ENCODE measurements at regions not wholly inside any gene's neighbourhood (a gene's known extent, or its start where the extent isn't known, plus 50 kb on each side); places are given as distances from the start of the nearest gene placed in this dataset.

DNA sequence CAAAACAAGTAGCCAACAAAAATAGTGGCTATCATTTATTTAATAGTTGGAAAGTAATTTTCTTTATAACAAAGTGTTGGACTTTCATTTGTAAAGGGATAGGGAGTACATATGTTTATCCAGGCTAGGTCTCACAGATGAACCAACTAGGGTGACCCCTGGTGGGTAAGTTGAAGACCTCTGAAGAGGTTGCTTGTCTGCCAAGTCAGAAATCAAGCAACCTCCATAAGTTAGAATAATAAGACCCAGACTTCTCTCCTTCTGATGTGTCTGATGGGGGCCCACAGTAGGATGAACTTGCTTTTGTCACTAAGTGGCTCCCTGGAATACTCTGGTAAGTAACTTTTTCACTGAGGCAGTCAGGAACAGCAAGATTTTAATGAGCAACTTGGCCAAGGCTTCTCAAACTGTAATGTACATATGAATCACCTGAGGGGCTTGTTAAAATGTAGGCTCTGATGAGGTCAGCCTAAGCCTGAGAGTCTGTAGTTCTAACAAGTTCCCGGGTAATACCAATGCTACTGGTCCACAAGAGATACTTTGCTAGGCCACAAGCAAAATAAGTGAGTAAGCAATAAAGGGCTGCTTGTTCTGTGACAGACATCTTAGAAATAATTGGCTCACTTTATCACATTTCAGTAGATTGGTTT lies 319.6 kb downstream of the PIK3C3 start:
- no peak overlapping the region for H2BK5ac ChIP-seq (ENCODE audit: low read depth, low read length, poor library complexity, severe bottlenecking)
- H2AK5ac ChIP-seq (ENCODE audit: low read length, severe bottlenecking): no peak overlapping the region
- H2AFZ ChIP-seq (ENCODE audit: low read depth, low read length): no peak overlapping the region
- no peak overlapping the region for H3K4ac ChIP-seq (ENCODE audit: low read depth in 1 of 2, low read length in 2 of 2)
- H3K23ac ChIP-seq (ENCODE audit: low read length in 2 of 2): no peak overlapping the region
- no peak overlapping the region for H2BK15ac ChIP-seq (ENCODE audit: low read depth, poor library complexity, severe bottlenecking)
- H3K4me2 ChIP-seq (ENCODE audit: low read length, poor library complexity, severe bottlenecking): no peak overlapping the region
- H4K8ac ChIP-seq (ENCODE audit: low read length): no peak overlapping the region
- H3K9me3 ChIP-seq (ENCODE audit: control insufficient read depth, low read length): no peaks in the 10 kb centered on the region
- H3K4me1 ChIP-seq (ENCODE audit: control insufficient read depth, insufficient read depth, low read depth, low read length): no peaks in the 10 kb centered on the region
- no peak overlapping the region for H3K18ac ChIP-seq (ENCODE audit: low read depth in 1 of 2, low read length in 2 of 2)
- peak; percentile 45 for DNase-seq
- WGBS: 71% methylated on average over 1 of the region's 1 CpG
- H3K27me3 ChIP-seq (ENCODE audit: control insufficient read depth in 1 of 2, insufficient read depth in 1 of 2, low read length in 2 of 2): no peaks in the 10 kb centered on the region
- H3K9ac ChIP-seq (ENCODE audit: low read length): no peak overlapping the region
- no peak overlapping the region for H2BK120ac ChIP-seq (ENCODE audit: low read depth, low read length)
- H3K14ac ChIP-seq (ENCODE audit: low read length in 2 of 2): no peak overlapping the region
- H3K27ac ChIP-seq (ENCODE audit: low read length, poor library complexity, severe bottlenecking): no peak overlapping the region
- no peaks in the 10 kb centered on the region for H3K79me1 ChIP-seq (replicated peaks; ENCODE audit: low read length, poor library complexity, severe bottlenecking)
- no peak overlapping the region for H2BK12ac ChIP-seq (ENCODE audit: low read length in 2 of 2)
- no peak overlapping the region for H3K4me3 ChIP-seq (ENCODE audit: insufficient read depth in 1 of 2, low read depth in 1 of 2, low read length in 2 of 2)
- H3K36me3 ChIP-seq (ENCODE audit: control insufficient read depth in 1 of 2, insufficient read depth in 2 of 2, low read depth in 1 of 2, low read length in 2 of 2): no peaks in the 10 kb centered on the region
- no peak overlapping the region for H4K91ac ChIP-seq (ENCODE audit: low read length)

DNA sequence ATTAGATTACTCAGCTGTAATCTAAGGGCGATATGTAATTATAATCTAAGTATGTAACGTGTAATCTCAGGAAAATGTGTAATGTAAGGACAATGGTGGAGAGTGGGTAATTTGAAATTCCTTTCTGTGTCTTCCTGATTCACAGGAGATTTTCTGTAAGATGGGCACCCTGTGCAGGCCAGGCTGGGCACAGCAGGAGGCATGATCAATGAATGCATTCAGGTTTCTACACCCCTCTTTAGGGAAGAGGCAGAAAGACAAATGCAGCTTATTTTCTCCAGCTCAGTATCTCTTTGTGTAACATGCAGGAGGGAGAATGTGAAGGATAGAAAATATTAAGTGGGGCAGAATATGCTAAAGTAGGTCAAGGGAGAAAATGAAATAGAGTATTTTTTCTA lies 320.1 kb downstream of the PIK3C3 start:
- Histone ChIP-seq H3K23ac (ENCODE audit: low read length in 2 of 2) (no peak overlapping the region), H3K4me1 (ENCODE audit: control insufficient read depth, insufficient read depth, low read depth, low read length) (no peaks in the 10 kb centered on the region), H4K8ac (ENCODE audit: low read length) (no peak overlapping the region), H3K14ac (ENCODE audit: low read length in 2 of 2) (no peak overlapping the region), H3K4me3 (ENCODE audit: insufficient read depth in 1 of 2, low read depth in 1 of 2, low read length in 2 of 2) (no peak overlapping the region), H2BK12ac (ENCODE audit: low read length in 2 of 2) (no peak overlapping the region), H2AFZ (ENCODE audit: low read depth, low read length) (no peak overlapping the region), H3K18ac (ENCODE audit: low read depth in 1 of 2, low read length in 2 of 2) (no peak overlapping the region), H2AK5ac (ENCODE audit: low read length, severe bottlenecking) (no peak overlapping the region), H3K9ac (ENCODE audit: low read length) (no peak overlapping the region), H3K9me3 (ENCODE audit: control insufficient read depth, low read length) (no peaks in the 10 kb centered on the region), H2BK120ac (ENCODE audit: low read depth, low read length) (no peak overlapping the region), H3K36me3 (ENCODE audit: control insufficient read depth in 1 of 2, insufficient read depth in 2 of 2, low read depth in 1 of 2, low read length in 2 of 2) (no peaks in the 10 kb centered on the region), H4K91ac (ENCODE audit: low read length) (no peak overlapping the region), H3K79me1 (replicated peaks; ENCODE audit: low read length, poor library complexity, severe bottlenecking) (no peaks in the 10 kb centered on the region), H3K4ac (ENCODE audit: low read depth in 1 of 2, low read length in 2 of 2) (no peak overlapping the region), H3K27ac (ENCODE audit: low read length, poor library complexity, severe bottlenecking) (no peak overlapping the region), H3K4me2 (ENCODE audit: low read length, poor library complexity, severe bottlenecking) (no peak overlapping the region), H2BK5ac (ENCODE audit: low read depth, low read length, poor library complexity, severe bottlenecking) (no peak overlapping the region), H2BK15ac (ENCODE audit: low read depth, poor library complexity, severe bottlenecking) (no peak overlapping the region), H3K27me3 (ENCODE audit: control insufficient read depth in 1 of 2, insufficient read depth in 1 of 2, low read length in 2 of 2) (no peaks in the 10 kb centered on the region)
- 91% methylated on average over 2 of the region's 2 CpGs for WGBS
- DNase-seq: no peak

GRCh38 chr18:42275949-42276730 lies 321.1 kb downstream of the PIK3C3 start:
- Histone ChIP-seq H3K9ac (ENCODE audit: low read length) (no peak overlapping the region), H2BK15ac (ENCODE audit: low read depth, poor library complexity, severe bottlenecking) (no peak overlapping the region), H3K4me2 (ENCODE audit: low read length, poor library complexity, severe bottlenecking) (no peak overlapping the region), H4K91ac (ENCODE audit: low read length) (no peak overlapping the region), H3K27ac (ENCODE audit: low read length, poor library complexity, severe bottlenecking) (no peak overlapping the region), H3K23ac (ENCODE audit: low read length in 2 of 2) (no peak overlapping the region), H3K36me3 (ENCODE audit: control insufficient read depth in 1 of 2, insufficient read depth in 2 of 2, low read depth in 1 of 2, low read length in 2 of 2) (no peaks in the 10 kb centered on the region), H2BK12ac (ENCODE audit: low read length in 2 of 2) (no peak overlapping the region), H2BK120ac (ENCODE audit: low read depth, low read length) (no peak overlapping the region), H3K4ac (ENCODE audit: low read depth in 1 of 2, low read length in 2 of 2) (no peak overlapping the region), H3K14ac (ENCODE audit: low read length in 2 of 2) (no peak overlapping the region), H3K9me3 (ENCODE audit: control insufficient read depth, low read length) (no peaks in the 10 kb centered on the region), H3K4me1 (ENCODE audit: control insufficient read depth, insufficient read depth, low read depth, low read length) (no peaks in the 10 kb centered on the region), H2BK5ac (ENCODE audit: low read depth, low read length, poor library complexity, severe bottlenecking) (no peak overlapping the region), H3K18ac (ENCODE audit: low read depth in 1 of 2, low read length in 2 of 2) (no peak overlapping the region), H2AFZ (ENCODE audit: low read depth, low read length) (no peak overlapping the region), H2AK5ac (ENCODE audit: low read length, severe bottlenecking) (no peak overlapping the region), H4K8ac (ENCODE audit: low read length) (no peak overlapping the region), H3K27me3 (ENCODE audit: control insufficient read depth in 1 of 2, insufficient read depth in 1 of 2, low read length in 2 of 2) (no peaks in the 10 kb centered on the region), H3K4me3 (ENCODE audit: insufficient read depth in 1 of 2, low read depth in 1 of 2, low read length in 2 of 2) (no peak overlapping the region), H3K79me1 (replicated peaks; ENCODE audit: low read length, poor library complexity, severe bottlenecking) (no peaks in the 10 kb centered on the region)
- WGBS: 75% methylated on average over 7 of the region's 8 CpGs
- no peak for DNase-seq

GRCh38 chr18:42281124-42281523 lies 326.1 kb downstream of the PIK3C3 start:
- Histone ChIP-seq H2AK5ac (ENCODE audit: low read length, severe bottlenecking) (no peak overlapping the region), H3K14ac (ENCODE audit: low read length in 2 of 2) (no peak overlapping the region), H3K36me3 (ENCODE audit: control insufficient read depth in 1 of 2, insufficient read depth in 2 of 2, low read depth in 1 of 2, low read length in 2 of 2) (no peaks in the 10 kb centered on the region), H2BK120ac (ENCODE audit: low read depth, low read length) (no peak overlapping the region), H3K9ac (ENCODE audit: low read length) (no peak overlapping the region), H3K4me3 (ENCODE audit: insufficient read depth in 1 of 2, low read depth in 1 of 2, low read length in 2 of 2) (no peak overlapping the region), H3K4me2 (ENCODE audit: low read length, poor library complexity, severe bottlenecking) (no peak overlapping the region), H3K4me1 (ENCODE audit: control insufficient read depth, insufficient read depth, low read depth, low read length) (no peaks in the 10 kb centered on the region), H3K18ac (ENCODE audit: low read depth in 1 of 2, low read length in 2 of 2) (no peak overlapping the region), H3K23ac (ENCODE audit: low read length in 2 of 2) (no peak overlapping the region), H4K8ac (ENCODE audit: low read length) (no peak overlapping the region), H2BK15ac (ENCODE audit: low read depth, poor library complexity, severe bottlenecking) (no peak overlapping the region), H2BK12ac (ENCODE audit: low read length in 2 of 2) (no peak overlapping the region), H3K27ac (ENCODE audit: low read length, poor library complexity, severe bottlenecking) (no peak overlapping the region), H3K9me3 (ENCODE audit: control insufficient read depth, low read length) (no peaks in the 10 kb centered on the region), H2AFZ (ENCODE audit: low read depth, low read length) (no peak overlapping the region), H2BK5ac (ENCODE audit: low read depth, low read length, poor library complexity, severe bottlenecking) (no peak overlapping the region), H3K79me1 (replicated peaks; ENCODE audit: low read length, poor library complexity, severe bottlenecking) (no peaks in the 10 kb centered on the region), H4K91ac (ENCODE audit: low read length) (no peak overlapping the region), H3K4ac (ENCODE audit: low read depth in 1 of 2, low read length in 2 of 2) (no peak overlapping the region), H3K27me3 (ENCODE audit: control insufficient read depth in 1 of 2, insufficient read depth in 1 of 2, low read length in 2 of 2) (no peaks in the 10 kb centered on the region)
- no peak for DNase-seq

Measured in mesenchymal stem cell (in vitro differentiated cells and primary cell).